Chondrocyte (in vitro differentiated cells): ENCODE measurements at regions not wholly inside any gene's neighbourhood (a gene's known extent, or its start where the extent isn't known, plus 50 kb on each side); places are given as distances from the start of the nearest gene placed in this dataset.

ENCODE experiments used
- DNase-seq: peaks from one replicate; pipeline ENCODE4 v3.0.0; 2021; ENCODE audit warnings: mixed read lengths, low spot score
- H3K27ac Mint-ChIP-seq: one replicate; pipeline ENCODE4 v1.8.0; 2021; ENCODE audit warnings: mild to moderate bottlenecking, moderate library complexity, mixed read lengths; ENCODE audit not compliant: unreplicated experiment
- H3K27me3 Mint-ChIP-seq: 2 replicates; pipeline ENCODE4 v1.8.0; 2021; ENCODE audit warnings: low read depth, mixed read lengths
- H3K36me3 Mint-ChIP-seq: 2 replicates; pipeline ENCODE4 v1.8.0; 2021; ENCODE audit warnings: low read depth, mixed read lengths
- H3K4me1 Mint-ChIP-seq: 2 replicates; pipeline ENCODE4 v1.8.0; 2021; ENCODE audit warnings: low read depth, mild to moderate bottlenecking, mixed read lengths
- H3K4me3 Mint-ChIP-seq: one replicate; pipeline ENCODE4 v1.8.0; 2021; ENCODE audit warnings: mild to moderate bottlenecking, moderate library complexity, mixed read lengths; ENCODE audit not compliant: unreplicated experiment
- H3K9me3 Mint-ChIP-seq: 2 replicates; pipeline ENCODE4 v1.8.0; 2021; ENCODE audit warnings: low read depth, mixed read lengths
- CTCF ChIP-seq: fragments of 200-600 bp; sonication (generic); IDR thresholded peaks from 2 replicates; pipeline ENCODE4 v1.5.0; 2021; ENCODE audit warnings: antibody characterized with exemption, mild to moderate bottlenecking, moderate library complexity

GRCh38 chr4:23298371-23298770 is 591.5 kb downstream of the PPARGC1A start:
- H3K27ac Mint-ChIP-seq = no peak overlapping the region
- no peak for TF ChIP-seq CTCF
- no peak overlapping the region for H3K4me3 Mint-ChIP-seq
- no peaks in the 10 kb centered on the region for H3K27me3 Mint-ChIP-seq
- no peaks in the 10 kb centered on the region for H3K9me3 Mint-ChIP-seq
- no peaks in the 10 kb centered on the region for H3K36me3 Mint-ChIP-seq
- no peak for DNase-seq
- H3K4me1 Mint-ChIP-seq = no peaks in the 10 kb centered on the region

GRCh38 chr4:23297327-23297726 is 592.5 kb downstream of the PPARGC1A start:
- H3K36me3 Mint-ChIP-seq = no peaks in the 10 kb centered on the region
- TF ChIP-seq CTCF = no peak
- H3K27me3 Mint-ChIP-seq = no peaks in the 10 kb centered on the region
- DNase-seq = no peak
- H3K27ac Mint-ChIP-seq = no peak overlapping the region
- H3K4me3 Mint-ChIP-seq = no peak overlapping the region
- no peaks in the 10 kb centered on the region for H3K4me1 Mint-ChIP-seq
- no peaks in the 10 kb centered on the region for H3K9me3 Mint-ChIP-seq

GRCh38 chr4:23291139-23291538 is 598.4 kb downstream of the GBA3 start:
- DNase-seq = no peak
- Mint-ChIP-seq H3K9me3 (peaks cover 12% of the 10 kb centered on the region), H3K27ac (no peak overlapping the region)

GRCh38 chr4:23290656-23291055 is 597.9 kb downstream of the GBA3 start:
- peaks cover 12% of the 10 kb centered on the region for H3K9me3 Mint-ChIP-seq
- peaks cover 1% of the 10 kb centered on the region for H3K36me3 Mint-ChIP-seq
- H3K27me3 Mint-ChIP-seq = peaks cover 4% of the 10 kb centered on the region
- TF ChIP-seq CTCF = no peak
- DNase-seq = no peak
- no peak overlapping the region for H3K27ac Mint-ChIP-seq
- H3K4me1 Mint-ChIP-seq = no peaks in the 10 kb centered on the region
- no peak overlapping the region for H3K4me3 Mint-ChIP-seq

More at GRCh38 chr4:23291139-23291538, 598.4 kb downstream of the GBA3 start:
- Mint-ChIP-seq H3K36me3 (peaks cover 1% of the 10 kb centered on the region), H3K4me1 (no peaks in the 10 kb centered on the region), H3K27me3 (peaks cover 4% of the 10 kb centered on the region), H3K4me3 (no peak overlapping the region)
- no peak for TF ChIP-seq CTCF

- Mint-ChIP-seq H3K4me1 (no peaks in the 10 kb centered on the region), H3K36me3 (no peaks in the 10 kb centered on the region), H3K27me3 (no peaks in the 10 kb centered on the region), H3K4me3 (no peak overlapping the region), H3K27ac (no peak overlapping the region), H3K9me3 (peaks cover 3% of the 10 kb centered on the region)
- TF ChIP-seq CTCF = no peak
- DNase-seq = no peak
Measured at GRCh38 chr4:23279377-23279986, 586.7 kb downstream of the GBA3 start.
